ENCODE measurements at regions not wholly inside any gene's neighbourhood (a gene's known extent, or its start where the extent isn't known, plus 50 kb on each side); places are given as distances from the start of the nearest gene placed in this dataset.
A peak's percentile ranks its signal among the peaks of the same experiment; 100 is the strongest.

DNA sequence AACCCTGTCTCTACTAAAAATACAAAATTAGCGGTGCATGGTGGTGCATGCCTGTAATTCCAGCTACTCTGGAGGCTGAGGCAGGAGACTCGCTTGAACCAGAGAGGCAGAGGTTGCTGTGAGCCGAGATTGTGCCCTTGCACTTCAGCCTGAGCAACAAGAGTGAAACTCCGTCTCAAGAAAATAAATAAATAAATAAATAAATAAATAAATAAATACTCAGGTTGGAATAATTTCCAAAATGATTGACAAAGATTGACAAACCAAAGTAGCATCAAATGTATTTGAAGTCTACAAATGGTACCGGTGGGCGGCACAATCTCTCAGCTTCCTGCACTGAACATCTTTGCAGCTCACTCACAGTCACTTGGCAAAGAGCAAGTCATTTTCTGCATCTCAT is 144.1 kb upstream of the NRSN1 start:
- DNase-seq = no peak

DNA sequence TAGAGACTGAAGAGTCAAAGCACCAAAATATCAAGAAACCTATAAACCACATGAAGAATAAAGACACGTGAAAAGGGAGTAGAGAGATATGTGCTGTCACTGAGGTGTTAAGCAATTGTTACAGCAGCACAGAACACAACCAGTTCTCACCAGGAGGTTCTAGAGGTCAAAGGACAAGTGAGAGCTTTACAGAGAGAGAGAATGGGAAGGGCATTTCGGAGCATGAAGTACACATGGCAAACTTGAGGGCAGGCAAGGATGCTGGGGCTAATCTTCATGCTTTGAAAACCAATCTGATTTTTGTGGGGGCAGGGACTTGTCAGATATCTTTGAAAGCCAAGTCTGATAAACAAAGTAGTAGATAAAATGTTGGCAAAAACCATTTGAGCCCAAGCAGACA is 142.3 kb upstream of the NRSN1 start:
- no peak for DNase-seq

DNA sequence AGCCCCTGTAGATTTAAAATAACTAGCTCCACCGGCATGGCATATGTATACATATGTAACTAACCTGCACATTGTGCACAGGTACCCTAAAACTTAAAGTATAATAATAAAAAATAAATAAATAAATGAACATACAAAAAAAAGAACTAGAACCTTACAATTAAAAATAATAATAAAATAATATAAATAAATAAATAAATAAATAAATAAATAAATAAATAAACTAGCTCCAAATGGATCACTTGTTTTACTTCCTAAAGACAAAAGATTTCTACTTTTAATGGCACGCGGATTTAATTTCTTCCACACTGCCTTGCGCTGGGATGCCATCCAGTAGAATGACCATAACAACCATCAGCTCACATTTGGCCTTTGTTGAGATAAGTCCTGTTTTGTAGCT is 141.0 kb upstream of the NRSN1 start:
- no peak for DNase-seq

DNA sequence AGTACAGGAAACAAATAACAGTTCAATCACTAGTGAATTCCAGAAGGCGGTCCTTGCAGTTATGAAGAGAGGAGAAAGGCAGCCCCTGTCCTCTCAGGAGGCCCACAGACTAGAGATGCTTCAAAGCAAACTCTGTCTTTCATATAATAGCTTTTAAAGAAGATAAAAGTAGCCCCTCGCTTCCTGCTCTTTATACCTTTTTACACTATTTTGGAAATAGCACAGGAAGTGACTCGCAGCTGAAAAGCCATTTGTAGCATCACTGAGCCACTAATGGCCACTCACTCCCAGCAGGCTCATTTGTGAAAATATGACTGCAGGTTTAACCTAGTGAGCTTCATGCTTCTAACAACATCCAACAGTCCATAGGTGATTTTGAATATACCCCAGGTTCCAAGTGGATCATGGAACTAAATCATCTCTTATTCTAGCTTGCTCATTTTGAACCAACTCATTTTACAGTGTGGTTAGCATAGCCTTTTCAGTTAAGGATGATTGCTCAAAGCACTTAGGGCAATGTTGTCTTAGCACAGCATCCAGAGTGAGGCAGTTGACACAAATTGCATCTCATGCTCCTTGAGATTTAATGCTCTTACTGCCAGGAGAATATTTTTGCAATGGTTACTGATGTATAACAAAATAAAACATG is 136.0 kb upstream of the NRSN1 start:
- no peak for DNase-seq

DNA sequence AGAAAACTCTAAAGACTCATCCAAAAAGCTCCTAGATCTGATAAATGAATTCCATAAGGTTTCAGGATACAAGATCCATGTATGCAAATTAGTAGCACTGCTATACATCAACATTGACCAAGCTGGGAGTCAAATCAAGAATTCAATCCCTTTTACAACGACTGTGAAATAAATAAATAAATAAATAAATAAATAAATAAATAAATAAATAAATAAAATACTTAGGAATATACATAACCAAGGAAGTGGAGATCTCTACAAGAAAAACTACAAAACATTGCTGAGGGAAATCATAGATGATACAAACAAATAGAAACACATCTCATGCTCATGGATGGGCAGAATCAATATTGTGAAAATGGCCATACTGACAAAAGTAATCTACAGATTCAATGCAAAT is 132.0 kb upstream of the NRSN1 start:
- no peak for DNase-seq

DNA sequence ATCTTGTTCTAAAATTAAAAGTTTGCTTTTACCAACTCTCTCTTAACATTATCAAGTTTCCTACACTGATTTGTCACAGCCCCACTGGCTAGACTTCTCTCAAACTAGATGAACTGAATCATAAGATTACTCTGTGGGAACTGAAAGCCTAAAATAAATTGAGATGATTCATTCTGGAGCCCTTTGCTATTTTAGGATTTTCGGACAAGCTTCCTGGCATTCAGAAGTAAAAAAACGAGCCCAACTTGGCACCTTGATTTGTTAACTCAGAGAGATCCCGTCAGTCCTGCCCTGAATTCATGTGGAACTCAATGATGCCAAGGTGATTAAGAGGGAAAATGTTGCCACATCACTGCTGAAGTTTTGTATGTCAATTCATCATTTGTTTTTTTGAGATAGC is 122.0 kb upstream of the NRSN1 start:
- DNase-seq = peak; percentile 5

DNA sequence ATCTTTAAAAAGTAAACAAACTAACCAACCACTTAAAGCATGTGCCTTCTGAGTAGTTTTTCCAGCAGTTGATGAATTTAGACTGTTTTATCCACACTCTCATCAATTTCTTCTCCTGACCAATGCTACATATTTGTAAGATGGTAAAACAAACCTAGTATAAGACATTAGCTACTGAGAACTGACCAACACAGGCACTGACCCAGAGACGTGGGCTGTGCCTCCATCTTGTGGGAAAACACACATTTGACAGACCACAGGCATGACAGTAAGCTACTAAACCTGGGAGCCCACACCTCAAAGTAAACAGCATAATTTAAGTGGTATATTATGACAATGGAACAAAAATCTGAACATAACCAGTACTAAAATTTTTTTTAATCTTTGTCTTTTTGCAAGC is 121.4 kb upstream of the NRSN1 start:
- DNase-seq = no peak

DNA sequence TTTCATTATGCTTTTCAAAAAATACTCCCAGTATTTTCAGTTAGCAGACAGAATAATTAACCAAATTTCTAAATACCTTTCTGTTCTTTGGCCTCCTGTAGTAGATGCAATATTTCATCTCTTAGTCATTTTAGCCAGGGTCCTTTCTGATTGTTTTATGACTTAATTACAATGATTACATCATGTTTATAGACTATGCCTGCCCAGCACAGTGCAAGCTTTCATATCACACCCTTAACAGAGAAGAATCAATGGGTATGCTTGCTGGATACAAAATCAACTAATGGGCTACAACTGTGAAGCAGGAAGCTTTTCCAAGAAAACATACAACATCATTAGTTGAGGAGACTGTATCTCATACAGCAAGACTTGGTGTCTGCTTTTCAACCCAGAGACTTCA is 119.8 kb upstream of the NRSN1 start:
- no peak for DNase-seq

DNA sequence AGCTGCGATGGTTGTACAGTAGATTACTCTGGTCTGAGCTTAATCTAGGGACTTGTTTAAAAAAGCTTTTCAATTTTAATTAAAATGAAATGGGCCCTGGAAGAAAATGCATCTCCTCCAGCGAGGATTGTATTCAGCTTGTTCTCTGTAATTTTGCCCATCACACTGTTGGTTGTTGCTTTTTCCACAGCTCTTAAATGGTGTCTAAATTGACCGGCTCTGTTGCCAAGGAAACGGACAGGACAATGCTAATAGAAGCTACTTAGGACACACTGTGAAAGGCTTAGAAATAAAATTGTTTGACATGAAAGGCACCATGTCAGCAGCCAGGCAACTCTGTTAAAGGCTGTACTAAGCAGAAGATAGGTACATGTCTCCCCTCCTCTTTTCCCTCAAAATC is 116.7 kb upstream of the NRSN1 start:
- no peak for DNase-seq

DNA sequence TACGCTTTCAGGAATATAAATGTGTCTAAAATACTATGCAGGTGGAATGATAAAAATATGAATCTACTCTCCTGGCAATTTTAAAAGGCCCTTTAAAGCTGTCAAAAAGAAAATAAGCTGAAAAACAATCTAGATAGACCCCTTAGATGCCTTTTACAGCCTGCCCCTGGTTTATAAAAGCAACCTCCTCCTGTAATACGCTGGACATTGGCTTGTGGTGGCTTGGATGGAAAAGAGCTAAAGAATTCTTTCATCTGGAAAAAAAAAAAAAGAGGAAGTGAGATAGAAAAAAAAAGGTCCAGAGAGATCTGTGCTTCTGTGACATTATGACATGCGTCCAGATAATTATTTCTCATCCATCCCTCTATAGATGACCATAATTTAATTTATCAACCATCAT is 115.9 kb upstream of the NRSN1 start:
- DNase-seq = no peak

DNA sequence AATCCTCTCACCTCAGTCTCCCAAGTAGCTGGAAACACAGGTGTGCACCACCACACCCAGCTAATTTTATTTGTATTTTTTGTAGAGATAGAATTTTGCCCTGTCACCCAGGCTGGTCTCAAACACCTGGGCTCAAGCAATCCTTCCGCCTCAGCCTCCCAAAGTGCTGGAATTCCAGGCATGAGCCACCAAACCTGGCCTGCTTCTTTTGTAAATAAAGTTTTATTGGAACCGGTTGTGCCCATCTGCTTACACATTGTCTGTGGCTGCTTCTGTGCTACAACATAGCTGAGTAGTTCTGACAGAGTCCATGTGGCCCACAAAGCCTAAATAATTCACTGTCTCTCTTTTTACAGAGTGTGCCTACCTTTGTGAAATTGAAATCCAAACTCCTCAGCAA is 109.7 kb upstream of the NRSN1 start:
- no peak for DNase-seq

DNA sequence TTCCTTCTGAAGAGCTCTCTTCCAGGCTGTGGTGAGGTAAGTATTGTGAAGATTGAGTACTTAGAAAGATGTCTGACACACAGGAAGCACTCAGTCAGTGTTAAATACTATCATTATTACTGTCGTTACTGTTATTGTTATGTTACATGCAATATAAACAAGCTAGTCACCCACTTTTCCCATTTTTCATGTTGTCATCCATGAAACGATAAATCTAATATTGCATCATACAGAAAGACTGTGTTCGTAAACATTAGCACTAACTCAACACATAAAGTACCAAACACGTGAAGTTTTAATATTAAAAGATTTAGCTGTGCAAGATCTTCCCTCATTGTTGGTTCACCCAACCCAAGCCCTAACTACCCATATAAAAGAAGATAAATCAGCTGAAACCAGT is 109.2 kb upstream of the NRSN1 start:
- no peak for DNase-seq

DNA sequence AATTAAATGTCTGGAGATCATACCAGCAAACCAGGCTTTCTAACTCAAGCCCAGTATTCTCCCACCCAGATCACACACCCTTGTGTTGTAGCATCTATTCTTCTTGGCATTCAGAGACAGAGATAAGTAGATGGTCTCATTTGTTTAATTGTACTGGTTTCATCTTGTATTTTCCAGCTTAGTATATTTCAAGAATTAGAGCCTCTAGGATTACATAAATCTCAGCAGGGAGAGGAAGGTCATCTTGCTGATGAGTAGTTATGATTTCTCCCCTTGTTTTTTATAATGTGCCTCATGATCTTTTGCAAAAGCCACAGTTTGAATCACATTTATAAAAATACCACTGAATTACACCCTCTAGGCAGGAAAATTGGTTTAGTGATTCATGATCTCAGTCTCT is 106.6 kb upstream of the NRSN1 start:
- DNase-seq = no peak

DNA sequence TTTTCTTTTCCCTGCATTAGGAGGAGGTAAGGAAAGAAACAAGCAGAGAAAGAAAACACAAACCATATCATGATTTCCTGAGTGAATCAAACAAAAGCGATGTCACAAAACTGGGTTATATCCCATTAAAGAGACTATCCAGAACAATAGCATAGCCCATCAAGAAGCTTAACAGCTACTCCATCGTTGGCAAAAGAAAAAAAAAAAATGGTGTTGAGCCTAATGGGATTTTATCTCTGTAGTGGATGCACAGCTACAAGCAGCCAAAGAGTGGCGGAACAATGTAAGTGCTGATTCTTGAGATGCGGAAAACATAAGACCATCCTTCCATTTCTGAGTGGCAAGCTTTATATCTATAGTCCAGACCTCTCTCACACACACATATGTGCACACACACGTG is 106.2 kb upstream of the NRSN1 start:
- no peak for DNase-seq

DNA sequence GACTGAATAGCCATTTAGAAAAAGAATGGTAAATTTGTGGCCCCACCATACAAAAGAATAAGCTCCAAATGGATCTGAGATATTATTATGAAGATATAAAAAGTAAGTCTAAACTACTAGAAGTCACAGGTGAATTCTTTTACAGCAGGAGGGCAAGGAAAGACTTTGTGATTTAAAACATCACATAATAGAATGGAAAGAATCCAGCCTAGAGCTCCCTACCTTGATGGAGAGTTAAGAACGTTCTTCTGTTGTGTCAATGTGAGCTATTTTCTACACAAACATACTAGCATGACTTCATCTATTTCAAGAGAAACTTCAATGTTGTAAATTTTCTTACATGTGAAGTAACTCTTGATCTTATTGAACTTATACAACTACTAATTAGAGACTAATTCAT is 100.0 kb upstream of the NRSN1 start:
- DNase-seq = no peak

DNA sequence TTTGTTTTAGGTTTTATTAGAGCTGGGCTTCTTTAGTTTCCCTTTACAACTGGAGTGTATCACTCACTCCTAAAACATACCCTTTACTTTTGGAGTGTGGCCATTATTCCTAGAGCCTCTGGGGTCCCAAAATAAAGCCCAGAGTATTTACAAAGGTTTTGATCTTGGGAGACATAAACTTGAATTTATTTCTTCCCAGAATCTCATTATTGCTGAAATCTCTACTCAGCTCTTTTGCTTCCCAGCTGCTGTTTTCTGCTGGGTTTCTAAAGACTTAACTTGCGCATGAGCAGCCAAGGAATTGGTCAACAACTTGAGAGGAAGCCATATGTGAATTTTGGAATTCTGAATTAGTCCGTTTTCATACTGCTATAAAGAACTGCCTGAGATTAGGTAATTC is 94.5 kb upstream of the NRSN1 start:
- no peak for DNase-seq

DNA sequence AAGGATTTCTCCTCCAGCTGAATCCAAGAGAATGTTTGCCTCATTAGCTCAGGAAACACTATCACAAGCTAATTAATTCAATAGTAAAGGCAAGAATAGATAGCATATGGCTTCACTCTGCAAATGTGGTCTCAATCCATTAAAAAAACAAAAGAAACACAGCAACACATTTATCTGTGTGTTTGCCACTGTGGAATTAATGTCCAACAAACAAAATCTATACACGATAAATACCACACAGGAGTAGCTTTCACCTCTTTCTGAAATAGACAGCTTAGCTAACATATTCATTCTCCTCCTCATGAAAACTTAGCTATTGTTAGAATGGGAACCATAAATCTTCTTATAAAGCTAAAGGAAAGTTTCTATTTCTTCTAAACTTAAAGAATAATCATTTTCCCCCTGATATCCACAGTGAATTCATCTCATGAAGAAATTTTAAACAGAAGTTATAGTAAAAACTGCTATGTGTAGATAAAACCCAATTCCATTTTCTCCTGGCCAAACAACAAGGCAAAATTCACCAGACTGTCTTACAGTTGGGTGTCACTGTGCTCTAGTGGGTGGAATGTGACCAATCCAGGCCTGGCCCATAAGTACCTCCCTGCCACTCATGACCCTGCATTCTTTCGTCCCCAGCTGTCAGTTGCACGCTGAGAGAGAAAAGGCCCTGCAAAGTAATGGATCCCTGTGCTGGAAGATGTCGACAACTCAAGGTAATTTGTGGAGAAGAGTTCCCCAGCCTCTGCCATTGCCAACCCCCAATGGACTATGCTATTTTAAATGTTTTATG is 92.9 kb upstream of the NRSN1 start:
- no peak for DNase-seq

DNA sequence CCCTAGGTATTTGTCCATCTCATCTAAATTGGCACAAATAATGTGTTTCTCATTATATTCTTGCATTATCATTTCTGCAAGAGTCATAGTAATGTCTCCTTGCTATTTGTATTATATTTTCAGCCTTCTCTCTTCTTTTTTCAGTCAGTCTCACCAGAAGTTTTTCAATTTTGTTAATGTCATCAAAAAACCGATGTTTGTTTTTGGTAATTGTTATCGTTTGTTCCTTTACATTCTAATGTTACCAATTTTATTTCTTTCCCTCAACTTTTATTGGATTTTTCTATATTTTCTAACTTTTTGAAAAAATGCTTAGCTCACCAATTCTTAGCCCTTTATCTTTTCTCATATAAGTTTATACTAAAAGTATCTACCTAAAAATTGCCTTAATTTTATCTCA is 82.2 kb upstream of the NRSN1 start:
- no peak for DNase-seq

DNA sequence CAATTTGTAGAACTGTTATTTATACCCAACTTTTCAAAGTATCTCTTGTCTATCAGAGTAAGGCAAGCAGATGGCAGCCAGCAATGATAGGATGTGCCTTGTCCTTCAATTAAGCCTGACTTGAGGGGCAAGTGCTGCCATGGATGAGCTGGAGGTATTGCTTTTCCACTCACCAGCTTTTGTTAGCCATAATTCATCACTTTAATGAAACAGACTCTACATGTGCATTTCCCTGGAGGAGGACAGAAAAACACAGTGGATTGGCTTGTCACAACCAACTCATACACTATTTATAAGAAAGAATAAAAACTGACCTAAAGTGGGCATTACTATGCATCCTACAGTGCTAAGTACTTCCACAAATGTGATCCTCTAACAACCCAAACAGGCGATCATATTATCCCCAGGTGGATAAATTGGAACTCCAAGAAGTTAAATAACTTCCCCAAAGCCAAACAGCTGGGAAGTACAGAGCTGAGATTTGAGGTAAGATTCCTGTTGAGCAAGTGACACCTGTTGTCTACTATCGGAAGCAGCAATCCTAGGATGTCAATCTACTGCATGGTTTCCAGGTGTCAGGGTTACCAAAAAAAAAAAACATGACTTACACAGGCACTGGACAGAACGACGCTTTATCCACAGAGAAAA is 73.9 kb upstream of the NRSN1 start:
- DNase-seq = no peak

DNA sequence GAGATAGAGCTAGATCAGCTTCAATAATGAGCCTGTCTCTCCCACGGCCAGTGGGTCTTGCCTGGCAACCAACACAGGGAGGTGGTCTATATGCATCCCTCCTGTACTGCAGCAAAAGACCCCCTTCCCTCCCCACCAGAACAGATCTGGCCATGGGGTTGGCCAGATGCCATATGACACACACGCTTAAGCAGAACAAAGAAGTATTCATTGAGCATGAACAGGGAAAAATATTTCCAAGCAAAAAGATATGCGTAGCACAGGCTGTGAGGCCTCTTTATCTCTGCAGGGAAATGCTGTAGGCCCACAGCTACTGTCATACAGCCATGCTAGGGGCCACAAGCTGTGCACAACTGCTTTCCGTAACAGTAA is 73.4 kb upstream of the NRSN1 start:
- no peak for DNase-seq

DNA sequence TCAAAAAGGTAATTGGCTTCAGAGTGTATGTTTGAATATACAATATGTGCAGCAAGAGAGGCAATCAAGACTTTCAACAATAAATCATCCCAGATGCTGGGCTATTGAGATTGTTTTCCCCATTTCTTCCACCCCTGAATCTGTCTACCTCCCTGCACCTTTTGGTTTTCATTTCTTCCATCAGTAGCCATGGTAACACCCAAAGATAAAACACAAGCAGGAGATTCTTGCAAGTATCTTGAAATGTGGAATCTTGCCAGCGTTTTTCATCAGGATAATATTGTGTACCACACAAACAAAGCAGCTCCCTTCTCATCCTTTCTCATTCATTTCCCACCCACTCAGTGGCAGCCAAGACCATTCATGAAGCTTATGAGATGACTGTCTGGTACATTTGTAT is 73.0 kb upstream of the NRSN1 start:
- DNase-seq = no peak

DNA sequence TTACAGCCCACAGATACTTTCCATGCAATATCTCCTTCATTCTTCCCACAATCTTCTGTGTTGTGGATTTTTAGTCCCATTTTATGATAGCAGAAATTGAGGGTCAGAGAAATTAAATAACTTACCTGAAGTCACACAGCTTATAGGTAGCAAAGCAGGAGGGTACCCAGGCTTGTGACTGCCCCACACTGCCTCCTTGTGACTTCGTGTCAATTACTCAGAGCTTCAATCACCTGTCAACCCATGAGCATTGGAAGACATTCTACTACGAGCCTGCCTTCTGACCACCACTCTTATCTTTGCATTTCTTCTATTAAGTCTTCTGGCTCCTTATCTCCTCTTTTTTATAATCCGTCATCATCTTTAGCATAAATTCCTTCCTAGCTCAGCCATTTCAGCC is 71.6 kb upstream of the NRSN1 start:
- no peak for DNase-seq

DNA sequence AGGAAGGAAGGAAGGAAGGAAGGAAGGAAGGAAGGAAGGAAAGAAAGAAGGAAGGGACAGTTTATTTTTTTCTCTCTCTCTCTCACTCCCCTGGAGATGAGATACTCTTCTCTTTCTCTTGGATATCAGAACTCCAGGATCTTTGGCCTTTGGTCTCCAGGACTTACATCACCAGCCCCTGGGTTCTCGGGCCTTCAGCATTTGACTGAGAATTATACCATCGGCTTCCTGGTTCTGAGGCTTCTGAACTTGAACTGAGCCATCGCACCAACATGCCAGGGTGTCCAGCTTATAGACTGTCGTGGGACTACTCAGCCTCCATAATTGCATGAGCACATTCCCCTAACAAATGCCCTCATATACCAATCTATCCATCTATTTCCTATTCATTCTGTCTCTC is 69.4 kb upstream of the NRSN1 start:
- DNase-seq = no peak

DNA sequence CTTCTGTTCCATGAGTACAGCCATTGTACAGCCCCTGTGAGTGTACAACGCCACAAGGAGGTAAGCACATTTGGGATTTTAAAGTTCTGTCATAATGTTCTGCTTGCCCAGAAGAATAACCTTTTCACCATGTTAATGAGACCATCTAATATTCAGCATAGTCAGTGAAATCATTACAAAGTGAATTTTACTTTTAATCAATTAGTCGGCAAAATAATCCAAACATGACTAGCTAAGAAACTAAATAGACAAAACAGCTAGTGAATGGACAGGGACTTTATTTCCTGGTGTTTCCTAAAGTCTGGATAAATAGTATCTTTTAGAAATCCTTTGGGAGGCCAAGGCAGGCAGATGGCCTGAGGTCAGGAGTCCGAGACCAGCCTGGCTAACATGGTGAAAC is 69.0 kb upstream of the NRSN1 start:
- no peak for DNase-seq
